ENCODE measurements at regions not wholly inside any gene's neighbourhood (a gene's known extent, or its start where the extent isn't known, plus 50 kb on each side); places are given as distances from the start of the nearest gene placed in this dataset.
"Not testable (repeated sequence)": the region's sequence is repeated elsewhere in the genome, so short reads cannot be mapped to it uniquely, and the experiment has no call there.

GRCh38 chr11:24217319-24217718, 279.5 kb upstream of the LUZP2 start:
- TF ChIP-seq SNAI2 (CRISPR knock-in tag; IDR thresholded peaks at IDR 0.05); ISL1 (CRISPR knock-in tag; IDR thresholded peaks at IDR 0.05); ZFP30 (CRISPR knock-in tag; IDR thresholded peaks at IDR 0.05); RARB (CRISPR knock-in tag; IDR thresholded peaks at IDR 0.05); PATZ1 (CRISPR knock-in tag; IDR thresholded peaks at IDR 0.05; ENCODE audit: borderline replicate concordance); ZFP3 (CRISPR knock-in tag; IDR thresholded peaks at IDR 0.05); ARNTL (CRISPR knock-in tag; IDR thresholded peaks at IDR 0.05; ENCODE audit: borderline replicate concordance, low read depth); ESRRG (CRISPR knock-in tag; IDR thresholded peaks at IDR 0.05): not testable (repeated sequence)
